ENCODE measurements at regions not wholly inside any gene's neighbourhood (a gene's known extent, or its start where the extent isn't known, plus 50 kb on each side); places are given as distances from the start of the nearest gene placed in this dataset.

DNA sequence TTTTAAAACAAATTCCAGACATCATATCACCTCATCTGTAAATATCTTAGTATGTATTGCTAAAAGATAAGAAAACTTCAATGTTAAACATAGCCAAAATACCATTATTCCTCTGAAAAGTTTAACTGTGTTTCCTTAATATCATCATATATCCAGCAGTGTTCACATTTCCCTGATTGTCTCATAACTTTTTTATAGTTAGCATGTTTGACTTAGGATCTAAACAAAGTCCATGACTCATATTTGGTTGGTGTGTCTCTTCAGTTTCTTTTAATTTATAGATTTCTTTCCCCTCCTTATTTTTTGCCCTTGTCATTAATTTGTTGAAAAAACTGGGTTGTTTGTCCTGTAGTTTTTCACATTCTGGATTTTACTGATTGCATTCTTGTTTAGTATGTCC is 163.0 kb downstream of the RPS12 start:
- no peak for DNase-seq

DNA sequence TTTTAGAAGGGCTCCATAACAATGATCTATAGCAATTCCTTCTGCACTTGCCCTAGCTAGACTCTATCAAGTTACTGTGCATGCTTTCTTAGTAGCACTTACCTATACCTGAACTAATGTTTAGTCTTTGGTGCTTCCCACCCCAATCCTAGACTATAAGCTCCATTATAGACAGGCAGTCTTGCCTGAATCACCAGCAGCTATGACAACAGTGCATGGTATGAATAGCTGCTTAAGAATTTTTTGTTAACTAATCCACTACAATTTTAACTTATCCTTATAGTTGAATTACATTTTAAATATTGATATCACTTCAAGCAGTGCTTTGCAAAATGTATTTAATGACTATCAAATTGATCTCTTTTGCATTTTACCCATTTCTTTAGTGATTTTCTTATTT is 164.3 kb downstream of the RPS12 start:
- DNase-seq = no peak

DNA sequence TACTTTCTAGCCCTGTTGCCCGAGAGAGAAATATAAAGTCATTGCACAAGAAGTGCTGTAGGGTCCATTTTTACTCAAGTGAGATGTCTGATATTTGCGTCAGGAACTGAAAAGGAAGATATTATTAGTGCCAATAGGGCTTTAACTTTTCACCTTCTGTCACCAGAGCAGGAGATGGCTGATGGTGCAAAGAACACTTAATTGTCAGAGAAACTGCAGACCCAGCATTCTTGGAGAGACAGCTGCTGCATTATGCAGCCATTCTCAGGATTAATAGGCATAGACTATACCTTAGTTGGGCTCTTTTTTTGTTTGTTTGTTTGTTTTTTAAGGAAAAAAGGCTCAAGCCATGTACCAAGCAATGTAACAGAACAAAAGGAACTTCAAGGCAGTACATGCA is 179.4 kb downstream of the RPS12 start:
- DNase-seq = no peak

DNA sequence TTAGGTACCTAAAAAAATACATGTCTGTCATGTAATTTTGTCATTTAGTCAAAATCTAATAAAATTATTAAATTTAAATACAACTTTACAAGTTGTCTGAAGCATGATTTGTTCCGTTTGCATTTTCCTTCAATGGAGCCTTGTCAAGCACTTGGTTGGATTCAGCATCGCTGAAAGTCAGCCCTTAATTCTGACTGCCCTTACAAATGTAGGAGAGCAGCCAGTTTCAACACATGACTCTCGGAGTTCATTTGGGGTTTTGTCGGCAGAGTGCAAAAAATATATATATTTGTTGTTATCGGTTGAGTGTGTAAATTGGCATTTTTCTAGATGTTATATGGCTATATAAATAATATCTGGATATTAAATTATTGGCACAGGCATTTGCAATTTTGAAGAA is 180.6 kb downstream of the RPS12 start:
- DNase-seq = no peak

DNA sequence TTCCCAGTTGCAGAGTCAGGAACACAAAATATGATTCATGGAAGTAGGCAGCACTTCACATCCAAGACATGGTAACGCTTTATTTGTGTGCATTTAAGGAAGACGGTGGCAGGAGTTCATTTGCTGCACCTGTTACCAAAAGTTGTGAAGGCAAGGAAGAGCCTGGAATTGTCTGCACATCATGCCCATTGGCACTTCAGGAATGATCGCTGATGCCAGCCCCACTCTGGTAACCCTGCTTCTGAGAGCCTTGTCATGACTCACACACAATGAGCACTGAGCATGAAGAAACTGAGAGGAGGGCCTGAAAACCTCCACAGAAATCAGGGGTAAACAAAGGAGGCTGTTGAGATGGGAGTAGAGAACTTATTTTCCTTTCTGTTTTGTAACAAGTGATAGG is 181.1 kb downstream of the RPS12 start:
- no peak for DNase-seq

DNA sequence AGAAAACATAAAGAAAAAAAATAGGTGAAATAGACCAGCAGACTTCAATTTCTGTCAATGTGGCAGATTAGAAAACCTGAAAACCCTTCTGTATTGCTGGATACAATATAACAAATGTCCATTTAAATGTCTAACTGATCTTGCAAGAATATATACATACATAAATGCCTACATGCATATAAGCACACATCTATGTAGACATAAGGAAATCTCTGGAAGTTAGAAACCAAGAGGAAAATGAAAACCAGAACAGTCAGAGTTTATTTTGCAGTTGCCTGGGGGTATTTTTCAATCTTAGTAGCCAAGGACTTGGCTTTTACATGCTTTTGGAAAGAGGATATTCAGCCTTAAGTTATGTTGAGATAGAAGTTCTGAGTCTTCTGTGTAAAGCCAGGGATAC is 184.0 kb downstream of the RPS12 start:
- DNase-seq = no peak

DNA sequence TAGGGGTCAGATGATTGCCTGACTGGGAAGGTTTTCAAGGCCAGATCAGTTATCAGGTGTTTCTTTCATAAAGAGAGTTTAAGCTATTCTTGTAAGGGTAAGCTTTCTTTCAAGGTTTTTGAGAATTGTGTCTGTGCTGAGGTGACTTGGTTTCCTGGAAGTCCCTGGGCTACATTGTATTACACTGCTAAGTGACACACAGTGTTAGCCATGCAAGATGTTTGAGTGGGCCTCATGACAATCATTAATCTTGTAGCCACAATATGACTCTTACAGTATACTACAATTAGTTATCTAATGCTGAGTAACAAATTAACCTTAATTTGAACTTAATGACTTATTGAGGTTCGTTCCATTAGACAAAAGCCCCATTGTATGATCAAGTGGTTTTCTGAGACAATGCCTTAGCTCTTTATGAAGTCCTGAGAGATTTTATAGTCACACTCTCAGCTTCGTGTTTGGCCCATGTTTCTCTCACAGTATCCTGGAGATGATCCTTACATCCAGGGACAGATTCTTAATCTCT is 186.7 kb downstream of the RPS12 start:
- no peak for DNase-seq

DNA sequence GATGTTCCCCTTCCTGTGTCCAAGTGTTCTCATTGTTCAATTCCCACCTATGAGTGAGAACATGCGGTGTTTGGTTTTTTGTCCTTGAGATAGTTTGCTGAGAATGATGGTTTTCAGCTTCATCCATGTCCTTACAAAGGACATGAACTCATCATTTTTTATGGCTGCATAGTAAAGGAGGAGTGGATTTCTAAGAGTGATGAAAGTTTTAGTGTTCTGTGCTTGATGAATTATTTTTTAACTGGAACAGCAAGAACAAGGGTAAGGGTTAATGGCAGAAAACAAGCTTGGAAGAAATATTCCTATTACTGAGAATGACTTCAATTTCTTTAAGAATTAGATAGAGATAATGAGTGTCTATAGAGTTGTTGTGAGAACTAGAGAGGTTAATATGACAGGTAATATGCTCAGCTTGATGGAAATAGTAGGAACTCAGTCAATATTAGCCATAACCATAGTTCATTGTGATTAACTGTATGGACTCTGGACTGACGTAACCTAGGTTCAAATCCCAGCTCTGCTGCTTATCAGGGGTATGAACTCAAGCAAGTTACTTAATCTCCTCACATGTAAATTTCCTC is 190.0 kb downstream of the RPS12 start:
- no peak for DNase-seq

DNA sequence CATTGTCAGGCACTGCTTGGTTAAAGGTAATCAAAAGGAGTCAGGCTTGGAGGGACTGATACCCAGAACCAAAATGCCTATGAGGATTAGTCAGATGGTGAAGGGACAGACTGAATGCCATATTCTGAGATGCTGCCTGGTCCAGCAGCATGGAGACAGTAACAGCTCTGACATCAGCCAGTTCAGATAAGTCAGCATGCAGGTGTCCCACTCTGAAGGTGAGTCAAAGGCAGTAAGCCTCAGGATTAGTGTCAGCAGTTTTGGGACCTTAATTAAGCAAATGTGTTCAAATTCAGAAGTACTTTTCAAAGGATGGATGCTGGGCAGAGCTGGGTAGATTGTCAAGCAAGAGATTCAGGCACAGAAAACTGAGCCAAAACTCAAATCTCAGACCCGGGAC is 198.4 kb downstream of the RPS12 start:
- DNase-seq = no peak

DNA sequence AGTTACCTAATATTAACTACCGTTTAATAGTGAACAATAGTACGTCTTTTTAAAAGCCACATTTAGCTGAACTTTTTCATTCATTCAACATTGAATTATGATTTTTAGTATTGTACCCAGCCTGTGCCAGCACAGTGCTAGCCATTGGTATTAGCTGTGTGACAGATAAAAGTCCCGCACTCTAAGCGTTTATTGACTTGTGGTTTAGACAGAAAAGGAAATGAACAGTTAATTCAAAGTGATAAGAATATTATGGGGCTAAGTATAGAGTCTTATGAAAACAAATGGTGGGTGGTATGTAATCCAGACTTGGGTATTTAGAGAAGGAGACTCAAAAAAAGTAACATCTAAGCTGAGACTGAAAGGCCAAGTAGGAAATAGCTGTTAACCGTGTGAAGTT is 202.3 kb downstream of the RPS12 start:
- peak; percentile 43 for DNase-seq

DNA sequence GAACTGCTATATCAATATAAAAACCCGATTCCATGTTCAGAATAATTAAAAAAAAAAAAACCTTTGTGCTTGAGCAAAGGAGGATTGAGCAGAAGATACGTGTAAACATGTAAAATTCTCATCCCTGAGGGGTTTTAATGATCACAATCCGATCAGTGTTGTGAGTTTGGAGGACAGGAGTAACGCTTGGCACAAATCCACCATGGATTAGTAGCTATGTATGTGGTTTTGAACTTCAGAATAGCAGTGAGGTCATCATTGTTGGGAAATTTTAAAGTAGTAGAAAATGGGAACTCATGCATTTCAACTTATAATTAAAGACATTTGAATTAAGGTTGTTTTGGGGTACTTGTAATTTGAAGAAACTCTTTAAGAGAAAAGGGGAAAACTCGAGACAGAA is 203.2 kb downstream of the RPS12 start:
- DNase-seq = peak; percentile 55

DNA sequence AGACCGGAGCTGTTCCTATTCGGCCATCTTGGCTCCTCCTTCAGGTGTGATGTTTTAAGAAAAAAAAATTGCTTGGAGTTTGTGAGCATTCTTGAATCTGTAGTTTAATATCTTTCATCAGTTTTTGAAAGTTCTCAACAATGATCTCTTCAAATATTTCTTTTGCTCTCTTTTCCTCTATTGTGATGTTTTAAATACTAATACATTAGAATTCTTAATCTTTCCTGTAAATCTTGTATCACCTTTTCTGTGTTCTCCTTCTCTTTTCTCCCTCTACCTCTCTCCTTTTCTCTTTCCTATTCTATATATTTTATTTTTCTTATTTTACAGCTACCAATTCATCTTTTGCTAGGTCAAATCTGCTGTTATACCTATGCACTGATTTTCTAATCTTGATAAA is 212.3 kb downstream of the RPS12 start:
- no peak for DNase-seq

DNA sequence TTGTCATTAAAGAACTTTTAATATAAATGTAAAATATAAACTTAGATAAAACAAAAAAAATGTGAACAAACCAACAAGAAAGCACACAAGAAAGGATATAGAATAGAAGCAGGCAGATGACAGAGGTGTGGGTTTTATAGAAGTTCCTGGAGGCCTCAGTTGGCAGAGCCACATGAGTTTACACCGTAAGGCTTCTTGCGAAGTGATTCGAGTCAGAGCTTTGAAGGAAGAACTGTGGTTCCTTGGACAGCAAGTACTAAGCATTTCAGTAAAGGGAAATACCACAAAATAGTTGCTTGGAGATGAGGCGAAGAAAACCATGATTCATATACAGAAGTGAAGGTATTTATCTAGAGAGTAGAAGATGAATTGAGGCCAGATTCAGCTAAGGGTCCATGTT is 207.9 kb upstream of the EYA4 start:
- DNase-seq = no peak

DNA sequence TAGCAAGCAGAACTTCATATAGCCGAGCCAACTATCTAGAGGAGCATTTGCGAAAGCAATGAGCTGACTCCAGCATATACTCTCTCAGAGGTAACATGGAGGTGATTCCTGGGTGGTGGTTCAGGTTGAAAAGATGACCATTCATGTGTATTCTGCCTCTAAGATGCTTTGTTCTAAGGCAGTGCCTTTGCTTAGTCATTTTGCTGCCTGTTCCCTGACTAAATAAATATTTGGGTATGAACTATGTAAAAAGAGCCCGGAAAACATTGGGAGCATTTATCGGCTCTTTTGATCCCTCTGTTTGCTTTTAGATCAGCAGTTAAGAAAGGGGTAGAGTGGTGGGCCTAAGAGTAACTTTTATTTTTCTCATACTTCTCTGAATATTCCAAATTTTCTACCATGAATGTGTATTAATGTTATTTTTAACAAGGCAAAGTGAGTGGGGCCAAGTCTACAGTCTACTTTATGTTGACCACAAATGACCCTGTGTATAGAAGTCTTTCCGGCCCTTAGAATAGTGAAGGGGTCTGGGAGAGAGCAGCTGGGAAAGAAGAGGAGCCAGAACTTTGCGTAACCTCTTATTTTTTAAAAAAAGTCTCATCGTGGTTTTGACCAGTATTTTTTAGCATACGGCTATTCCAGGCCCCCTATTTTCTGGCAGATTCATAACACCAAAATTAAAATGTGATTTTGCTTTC is 206.5 kb upstream of the EYA4 start:
- no peak for DNase-seq

DNA sequence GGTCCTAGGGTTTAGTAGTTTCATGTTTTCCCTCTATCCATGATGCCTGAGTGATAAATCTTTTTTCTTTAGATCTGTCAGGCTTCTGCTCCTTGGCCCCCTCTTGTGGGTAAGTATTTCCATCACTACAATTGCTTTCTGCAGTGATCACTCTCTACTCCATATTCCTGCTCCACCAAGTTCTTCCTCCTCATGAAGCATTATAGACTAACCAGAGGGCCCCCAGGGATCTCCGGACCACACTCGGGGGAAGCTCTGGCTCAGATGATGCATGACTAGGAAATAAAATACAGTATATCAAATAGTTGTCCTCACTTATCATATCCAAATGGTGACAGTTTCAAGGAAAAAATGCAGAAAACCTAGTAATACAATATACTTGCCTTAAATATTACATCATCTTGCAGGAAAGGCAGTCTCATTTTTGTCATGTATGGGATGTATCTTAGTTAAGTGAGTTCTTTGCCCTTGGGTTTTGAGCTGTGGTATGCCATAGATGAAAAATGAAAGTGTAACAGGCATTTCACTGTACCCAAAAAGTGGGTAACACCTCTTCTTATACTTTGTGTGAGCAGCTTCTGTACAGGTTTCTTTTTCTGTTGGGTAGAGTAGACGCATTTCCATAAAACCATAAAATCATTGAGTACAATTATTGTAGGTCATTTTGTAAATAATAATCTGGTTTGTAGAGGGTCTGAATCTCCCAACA is 200.9 kb upstream of the EYA4 start:
- peak; percentile 77 for DNase-seq

DNA sequence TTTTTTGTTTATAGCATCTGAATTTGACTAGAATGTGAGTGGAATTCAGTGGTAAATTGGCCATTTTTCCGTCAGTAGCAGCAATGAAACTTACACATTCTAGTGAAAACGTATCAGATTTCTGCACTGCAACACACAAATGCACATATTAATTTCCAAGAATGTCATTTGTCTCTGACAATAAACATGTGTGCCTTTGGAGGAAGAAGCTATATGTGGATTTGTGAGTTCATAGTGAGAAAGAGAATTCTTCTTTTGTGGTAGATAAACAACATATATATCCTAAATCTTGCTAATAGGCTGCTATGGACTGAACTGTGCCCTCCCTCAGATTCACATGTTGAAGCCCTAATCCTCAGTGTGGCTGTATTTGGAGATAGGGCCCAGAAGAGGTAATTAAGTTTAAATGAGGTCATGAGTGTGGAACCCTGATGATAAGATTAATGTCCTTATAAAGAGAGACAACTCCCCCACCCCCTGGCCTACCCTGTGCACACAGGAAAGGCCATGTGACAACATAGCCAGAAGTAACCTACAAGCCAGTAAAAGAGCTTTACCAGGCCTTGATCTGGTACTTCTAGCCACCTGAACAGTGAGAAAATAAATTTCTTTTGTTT is 200.2 kb upstream of the EYA4 start:
- peak; percentile 98 for DNase-seq

DNA sequence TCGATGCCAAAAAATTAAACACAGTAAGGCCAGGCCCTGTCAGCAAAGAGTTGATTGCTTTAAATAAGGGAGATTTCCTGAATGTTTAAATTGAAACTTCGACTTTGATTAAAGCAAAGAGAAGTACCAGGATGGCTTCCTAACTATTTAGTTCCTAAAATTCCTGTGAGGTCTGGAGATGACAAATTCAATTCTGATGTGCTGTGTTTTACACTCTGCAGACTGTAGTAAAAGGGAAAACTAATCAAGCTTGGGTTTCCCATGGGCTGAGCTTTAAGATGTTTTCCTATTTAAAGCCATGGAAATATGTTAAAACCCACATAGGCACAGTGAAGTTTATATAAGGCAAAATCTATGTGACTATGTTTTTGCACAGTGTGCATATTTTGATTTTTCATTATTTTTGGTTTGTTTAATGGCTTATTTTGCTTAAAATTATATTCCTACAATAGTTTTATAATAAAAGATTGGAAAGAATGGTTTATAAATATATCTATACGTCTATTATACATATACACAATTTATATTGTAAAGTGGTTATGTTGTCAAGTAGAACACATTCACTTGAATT is 198.5 kb upstream of the EYA4 start:
- no peak for DNase-seq

DNA sequence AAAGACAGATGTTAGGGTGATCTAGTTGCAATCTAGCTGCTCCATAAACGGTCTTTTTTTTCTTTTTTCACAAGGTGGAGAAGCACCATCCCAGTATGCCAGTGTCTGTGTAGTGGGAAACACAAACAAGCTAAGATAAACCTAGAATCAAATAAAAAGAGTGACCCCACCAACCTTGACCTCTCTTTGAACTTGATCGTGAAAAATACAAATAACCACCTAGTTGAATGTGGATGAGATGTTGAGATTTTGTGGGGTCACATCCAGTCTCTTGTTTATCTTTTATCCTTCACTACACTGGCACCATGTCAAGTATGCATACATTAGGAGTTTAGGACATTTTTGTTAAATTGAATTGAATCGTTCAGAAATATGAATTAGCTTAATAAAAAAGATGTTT is 194.6 kb upstream of the EYA4 start:
- no peak for DNase-seq

DNA sequence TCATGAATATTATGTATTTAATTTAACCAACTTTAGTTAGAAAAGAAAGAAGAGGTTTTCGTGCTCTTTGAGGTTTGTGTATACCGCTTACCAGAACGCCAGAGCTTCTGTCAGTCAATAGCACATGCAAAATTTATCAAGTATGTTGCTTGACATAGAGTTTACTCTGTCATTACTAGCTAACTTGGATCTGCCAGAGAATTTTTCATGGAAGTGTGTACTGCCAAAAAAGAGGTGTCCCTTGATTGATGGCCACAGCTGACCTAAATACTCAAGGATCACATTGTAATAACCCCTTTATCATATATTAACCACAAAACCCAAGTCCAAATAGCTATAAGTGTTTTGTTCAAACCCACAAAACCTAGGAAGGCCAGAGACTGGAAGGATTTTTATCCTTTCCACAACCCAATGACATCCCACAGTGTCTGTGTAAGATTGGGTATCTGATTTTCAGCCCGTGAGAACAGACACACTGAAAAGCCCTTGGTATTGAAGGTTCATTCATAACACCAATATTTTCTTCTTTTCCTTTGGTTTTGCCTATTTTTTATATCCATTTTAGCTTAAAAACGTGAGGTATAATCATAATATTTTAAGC is 194.0 kb upstream of the EYA4 start:
- no peak for DNase-seq

DNA sequence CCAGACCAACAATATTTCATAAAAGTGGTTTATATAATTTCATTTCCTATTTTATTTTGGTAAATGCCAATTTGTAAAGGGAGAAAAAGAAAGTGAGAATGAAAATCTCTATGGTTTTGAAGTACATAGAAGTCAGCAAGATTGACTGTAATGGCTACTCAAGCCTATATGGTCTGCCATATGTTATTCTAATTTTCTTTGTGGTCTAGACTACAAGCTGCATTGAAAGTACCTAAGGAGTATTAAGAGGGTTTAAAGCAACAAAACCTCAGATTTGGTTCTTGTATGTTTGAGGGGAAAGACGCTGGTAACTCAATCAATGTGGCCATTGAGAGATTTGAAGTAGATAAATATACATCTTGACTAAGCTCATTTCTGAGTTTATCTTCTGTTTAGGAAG is 193.5 kb upstream of the EYA4 start:
- DNase-seq = no peak

DNA sequence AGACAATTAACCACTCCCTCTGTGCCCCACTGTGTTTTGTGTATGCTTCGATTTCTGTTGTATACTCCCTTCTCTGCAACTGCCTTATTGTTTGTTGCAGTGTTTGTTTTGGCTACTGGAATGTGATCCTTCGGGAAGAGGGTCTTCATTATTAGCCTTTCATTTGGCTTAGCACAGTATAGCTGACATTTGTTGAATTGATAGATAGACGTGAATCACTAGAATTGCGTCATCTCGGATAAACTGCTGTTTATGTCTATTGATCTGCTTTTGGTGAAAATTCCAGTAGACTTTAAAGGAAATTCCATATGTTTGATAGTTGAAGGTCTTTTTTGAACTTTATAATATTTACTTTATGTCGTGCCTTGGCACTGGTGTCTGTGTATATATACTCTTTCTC is 189.9 kb upstream of the EYA4 start:
- DNase-seq = no peak

DNA sequence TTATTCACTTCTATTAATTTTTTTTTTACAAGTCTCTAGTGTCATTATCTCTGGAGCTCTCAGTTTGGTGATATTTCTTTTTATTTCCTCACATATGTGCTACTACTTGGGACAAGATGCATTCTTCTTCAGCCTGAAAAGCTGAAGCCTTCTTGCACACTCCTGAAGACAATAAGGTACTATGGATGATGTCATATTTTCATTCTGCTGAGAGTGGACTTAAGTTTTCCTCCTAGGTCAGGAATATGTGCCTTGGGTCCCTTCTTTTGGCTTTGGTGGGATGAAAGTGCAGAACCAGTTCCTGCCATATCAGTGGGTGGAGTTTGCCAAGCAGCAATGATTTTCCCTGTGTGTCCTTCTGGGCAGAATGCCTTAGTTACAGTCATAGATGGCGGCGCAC is 188.7 kb upstream of the EYA4 start:
- no peak for DNase-seq

DNA sequence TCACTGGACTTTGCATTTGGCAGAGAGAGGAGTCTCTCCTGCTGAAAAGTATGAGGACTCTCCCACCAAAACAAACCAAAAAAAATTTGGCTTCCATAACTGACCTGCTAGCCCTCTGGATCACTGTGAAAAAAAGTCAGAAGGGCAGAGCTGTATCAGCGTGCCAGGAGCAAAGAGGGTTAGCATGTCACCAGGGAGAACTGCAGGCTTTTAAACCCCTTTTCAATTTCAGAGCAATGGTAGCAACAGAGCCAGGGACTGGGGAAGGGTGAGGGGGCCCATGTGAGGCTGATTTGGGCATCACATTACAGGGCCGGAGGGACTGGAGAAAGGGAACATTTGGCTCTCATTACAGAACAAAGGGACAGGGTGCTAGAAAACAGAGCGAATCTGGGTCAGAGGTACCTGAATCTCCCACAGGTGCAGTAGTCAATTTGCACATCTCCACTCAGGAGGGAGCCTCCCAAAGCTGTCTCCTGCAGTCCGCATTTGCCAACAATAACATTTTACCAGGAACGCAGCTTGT is 185.7 kb upstream of the EYA4 start:
- no peak for DNase-seq
